Endothelial cell (in vitro differentiated cells): ENCODE measurements at regions not wholly inside any gene's neighbourhood (a gene's known extent, or its start where the extent isn't known, plus 50 kb on each side); places are given as distances from the start of the nearest gene placed in this dataset.

ENCODE experiments used
- DNase-seq: peaks from one replicate; pipeline ENCODE4 v3.0.0; 2021; ENCODE audit warnings: low spot score
- H3K27ac Mint-ChIP-seq: one replicate; pipeline ENCODE4 v1.8.0; 2021; ENCODE audit warnings: mixed read lengths, inconsistent platforms; ENCODE audit not compliant: unreplicated experiment
- H3K27me3 Mint-ChIP-seq: one replicate; pipeline ENCODE4 v1.8.0; 2021; ENCODE audit warnings: mild to moderate bottlenecking, moderate library complexity, mixed read lengths, inconsistent platforms; ENCODE audit not compliant: unreplicated experiment
- H3K36me3 Mint-ChIP-seq: one replicate; pipeline ENCODE4 v1.8.0; 2021; ENCODE audit warnings: mild to moderate bottlenecking, low read depth, mixed read lengths, inconsistent platforms; ENCODE audit not compliant: unreplicated experiment
- H3K4me1 Mint-ChIP-seq: one replicate; pipeline ENCODE4 v1.8.0; 2021; ENCODE audit warnings: mild to moderate bottlenecking, mixed read lengths, inconsistent platforms; ENCODE audit not compliant: unreplicated experiment
- H3K4me3 Mint-ChIP-seq: one replicate; pipeline ENCODE4 v1.8.0; 2021; ENCODE audit warnings: mild to moderate bottlenecking, mixed read lengths, inconsistent platforms; ENCODE audit not compliant: unreplicated experiment
- H3K9me3 Mint-ChIP-seq: one replicate; pipeline ENCODE4 v1.8.0; 2021; ENCODE audit warnings: mixed read lengths, inconsistent platforms; ENCODE audit not compliant: unreplicated experiment
- CTCF ChIP-seq: fragments of 200-600 bp; sonication (generic); IDR thresholded peaks from one replicate; pipeline ENCODE4 v1.5.0; 2021; ENCODE audit warnings: antibody characterized with exemption; ENCODE audit not compliant: unreplicated experiment

GRCh38 chr2:172334988-172335387 is 92.4 kb upstream of the ITGA6 start:
- Mint-ChIP-seq H3K9me3 (no peaks in the 10 kb centered on the region), H3K4me1 (no peaks in the 10 kb centered on the region), H3K36me3 (no peaks in the 10 kb centered on the region), H3K27ac (no peak overlapping the region), H3K4me3 (no peak overlapping the region), H3K27me3 (peaks cover 7% of the 10 kb centered on the region)
- TF ChIP-seq CTCF: no peak
- no peak for DNase-seq

GRCh38 chr2:172335736-172336135 is 91.7 kb upstream of the ITGA6 start:
- H3K27ac Mint-ChIP-seq: no peak overlapping the region
- no peaks in the 10 kb centered on the region for H3K9me3 Mint-ChIP-seq
- H3K27me3 Mint-ChIP-seq: peaks cover 9% of the 10 kb centered on the region
- no peak overlapping the region for H3K4me3 Mint-ChIP-seq
- no peaks in the 10 kb centered on the region for H3K36me3 Mint-ChIP-seq
- DNase-seq: no peak
- no peaks in the 10 kb centered on the region for H3K4me1 Mint-ChIP-seq
- no peak for TF ChIP-seq CTCF

DNA sequence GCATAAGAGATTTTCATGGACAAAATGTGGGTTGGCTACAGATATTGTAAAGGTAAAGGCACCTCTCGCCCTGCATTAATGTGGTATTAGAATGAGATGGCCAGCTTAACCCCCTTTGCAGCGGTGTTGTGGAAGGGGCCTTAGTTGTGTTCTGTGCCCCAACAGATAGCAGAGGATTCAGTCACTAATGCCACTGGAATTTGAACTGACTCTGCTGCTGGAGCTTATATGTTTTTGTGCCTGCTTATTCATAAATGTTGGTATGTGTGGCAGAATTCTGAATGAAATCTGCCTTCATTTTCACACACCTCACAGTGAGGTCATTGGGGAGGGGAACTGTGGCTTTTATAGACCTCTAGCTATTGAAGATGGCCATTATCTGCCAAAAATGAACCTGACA is 90.7 kb upstream of the ITGA6 start:
- Mint-ChIP-seq H3K36me3 (no peaks in the 10 kb centered on the region), H3K27me3 (peaks cover 7% of the 10 kb centered on the region), H3K4me1 (no peaks in the 10 kb centered on the region), H3K9me3 (no peaks in the 10 kb centered on the region), H3K4me3 (no peak overlapping the region), H3K27ac (no peak overlapping the region)
- no peak for TF ChIP-seq CTCF
- no peak for DNase-seq

DNA sequence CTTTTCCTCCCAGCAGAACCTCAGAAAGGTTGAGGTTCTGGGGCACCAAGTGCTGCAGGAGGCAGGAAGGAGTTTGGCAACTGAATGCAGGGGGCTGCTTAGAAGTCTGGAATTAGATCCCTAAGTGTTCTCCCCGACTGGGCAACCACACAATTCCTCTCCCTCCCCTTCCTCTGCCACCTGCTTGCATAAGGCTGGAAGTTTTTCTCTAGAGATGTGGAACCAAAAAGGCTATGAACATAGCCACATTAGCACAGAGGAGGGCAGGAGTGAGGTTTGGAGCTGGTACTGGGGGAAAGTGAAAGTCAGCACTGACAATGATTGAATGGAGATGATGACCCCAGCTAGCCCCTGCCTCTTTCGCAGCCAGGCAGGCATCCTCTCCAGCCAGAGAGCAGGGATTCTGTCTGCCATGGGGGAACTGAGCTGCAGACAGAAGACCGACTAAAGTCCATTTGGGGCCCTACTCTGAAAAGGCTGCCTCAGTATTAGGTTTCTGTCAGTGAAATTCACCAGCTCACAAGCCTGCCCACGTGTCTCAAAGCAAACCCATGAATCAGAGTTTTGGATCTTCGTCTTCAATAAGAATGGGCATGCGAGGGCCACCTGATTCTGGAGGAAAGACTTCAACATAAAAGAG is 87.9 kb upstream of the ITGA6 start:
- no peak for TF ChIP-seq CTCF
- no peak overlapping the region for H3K4me3 Mint-ChIP-seq
- H3K4me1 Mint-ChIP-seq: peaks cover 2% of the 10 kb centered on the region
- H3K27me3 Mint-ChIP-seq: peaks cover 10% of the 10 kb centered on the region
- H3K27ac Mint-ChIP-seq: no peak overlapping the region
- H3K9me3 Mint-ChIP-seq: no peaks in the 10 kb centered on the region
- H3K36me3 Mint-ChIP-seq: peaks cover 3% of the 10 kb centered on the region
- no peak for DNase-seq

- no peak for TF ChIP-seq CTCF
- Mint-ChIP-seq H3K36me3 (peaks cover 3% of the 10 kb centered on the region), H3K9me3 (no peaks in the 10 kb centered on the region), H3K27me3 (peaks cover 10% of the 10 kb centered on the region), H3K4me1 (peaks cover 2% of the 10 kb centered on the region), H3K4me3 (no peak overlapping the region), H3K27ac (no peak overlapping the region)
- no peak for DNase-seq
Observed at GRCh38 chr2:172340394-172340793, 87.0 kb upstream of the ITGA6 start.
